ENCODE measurements at regions not wholly inside any gene's neighbourhood (a gene's known extent, or its start where the extent isn't known, plus 50 kb on each side); places are given as distances from the start of the nearest gene placed in this dataset.

- TF ChIP-seq CTCF (IDR thresholded peaks at IDR 0.05) (no peak), POLR2AphosphoS5 (IDR thresholded peaks at IDR 0.05) (no peak)
Observed at GRCh38 chrX:134735015-134735414, 62.0 kb downstream of the PABIR2 start.
